ENCODE measurements at regions not wholly inside any gene's neighbourhood (a gene's known extent, or its start where the extent isn't known, plus 50 kb on each side); places are given as distances from the start of the nearest gene placed in this dataset.

DNA sequence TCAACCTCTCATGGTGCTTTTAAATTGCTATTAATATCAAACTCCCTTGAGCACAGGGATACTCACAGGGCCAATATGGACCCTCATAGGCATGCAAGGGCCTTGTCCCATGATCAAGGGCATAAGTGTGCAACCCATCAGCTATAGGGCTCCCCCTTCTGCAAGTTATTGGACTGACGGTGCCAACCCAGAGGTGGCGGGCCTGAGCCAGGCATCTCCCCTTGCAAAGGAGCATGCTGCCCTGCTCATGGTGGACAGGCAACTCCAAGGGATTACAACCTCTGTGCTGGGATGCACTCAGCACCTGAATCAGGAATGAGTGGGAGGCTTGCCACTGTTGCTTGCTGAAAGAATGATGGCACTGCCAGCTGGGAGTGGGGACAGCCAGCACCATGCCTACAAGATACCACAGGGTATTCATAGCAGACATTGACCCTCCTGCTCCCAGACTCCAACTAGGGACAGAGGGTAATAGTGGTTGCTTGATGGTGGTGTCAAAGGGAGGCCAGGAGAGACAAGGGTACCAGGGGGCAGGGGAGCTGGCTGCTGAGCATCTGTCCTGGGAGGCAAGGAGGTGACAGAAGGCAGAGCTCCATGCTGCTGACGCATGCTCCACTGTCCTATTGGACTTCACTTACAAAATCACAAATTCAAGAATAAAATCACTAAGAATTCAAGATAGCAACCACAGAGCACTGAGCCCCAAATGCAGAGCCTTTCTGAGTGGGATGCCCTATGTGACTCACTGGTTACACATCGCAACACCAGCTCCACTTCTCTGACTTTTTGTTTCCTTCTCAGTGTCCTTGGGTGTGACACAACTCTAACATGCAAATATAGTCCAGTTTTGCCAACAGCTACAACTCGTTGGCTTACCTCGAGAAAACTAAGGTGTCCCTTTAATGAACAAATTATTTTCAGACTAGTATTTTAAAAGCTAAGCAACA lies 157.1 kb upstream of the CCDC150 start:
- intact Hi-C loops (cut with micrococcal nuclease) = no loop called here
- Histone ChIP-seq H3K36me3 (replicated peaks in 1 of 2; ENCODE audit: control extremely low read depth in 1 of 2, control insufficient read depth in 1 of 2, extremely low read depth in 1 of 2, insufficient read depth in 2 of 2, low read length in 1 of 2) (no peaks in the 10 kb centered on the region), H3K4me2 (replicated peaks; ENCODE audit: low read depth, low read length, poor library complexity, severe bottlenecking) (no peak overlapping the region), H3K4me3 (ENCODE audit: control extremely low read depth in 1 of 5, extremely low read depth in 1 of 5, insufficient read depth in 1 of 5, low read depth in 2 of 5, low read length in 4 of 5) (no peak overlapping the region), H3K4me1 (ENCODE audit: control insufficient read depth in 2 of 2, insufficient read depth in 2 of 2, low read length in 2 of 2) (no peaks in the 10 kb centered on the region), H3K79me2 (ENCODE audit: control insufficient read depth, insufficient read depth, low read length) (no peaks in the 10 kb centered on the region), H3K9ac (ENCODE audit: low read length) (no peak overlapping the region), H3K27me3 (replicated peaks in 1 of 4; ENCODE audit: control extremely low read depth in 1 of 4, control insufficient read depth in 3 of 4, insufficient read depth in 4 of 4, low read length in 3 of 4) (peaks cover 0 to 14% (median 3%) of the 10 kb centered on the region in 4 experiments), H3K9me3 (ENCODE audit: control extremely low read depth in 1 of 3, control insufficient read depth in 2 of 3, insufficient read depth in 1 of 3, low read length in 2 of 3) (peaks cover 0 to 4% (median 0%) of the 10 kb centered on the region in 3 donors), H3K27ac (ENCODE audit: low read length in 2 of 2) (no peak overlapping the region), H4K20me1 (ENCODE audit: control insufficient read depth, insufficient read depth, low read length, poor library complexity, severe bottlenecking) (no peaks in the 10 kb centered on the region), H2AFZ (ENCODE audit: insufficient read depth, low read depth, low read length, poor library complexity, severe bottlenecking) (no peak overlapping the region)
- WGBS (ENCODE audit: insufficient coverage) = 100% methylated on average over 3 of the region's 6 CpGs
- Mint-ChIP-seq H3K27me3 (peaks cover 30% of the 10 kb centered on the region), H3K27ac (no peak overlapping the region), H3K4me3 (no peak overlapping the region), H3K9me3 (ENCODE audit: insufficient read depth) (no peaks in the 10 kb centered on the region), H3K4me1 (no peaks in the 10 kb centered on the region)
- DNase-seq (no peak), ATAC-seq (ENCODE audit: low read depth) (no peak)
- TF ChIP-seq EZH2 (IDR thresholded peaks at IDR 0.05; ENCODE audit: borderline replicate concordance, insufficient read depth, low read depth, low read length, poor library complexity, severe bottlenecking) (no peak), CTCF (IDR thresholded peaks at IDR 0.05) (no peak)
- POLR2A ChIA-PET = interaction anchor here (0.6 kb wide), 1 partner anchor 30 kb away, joined by 3 read pairs; no protein-coding TSS in a partner anchor
- CTCF ChIA-PET = no interaction called here

DNA sequence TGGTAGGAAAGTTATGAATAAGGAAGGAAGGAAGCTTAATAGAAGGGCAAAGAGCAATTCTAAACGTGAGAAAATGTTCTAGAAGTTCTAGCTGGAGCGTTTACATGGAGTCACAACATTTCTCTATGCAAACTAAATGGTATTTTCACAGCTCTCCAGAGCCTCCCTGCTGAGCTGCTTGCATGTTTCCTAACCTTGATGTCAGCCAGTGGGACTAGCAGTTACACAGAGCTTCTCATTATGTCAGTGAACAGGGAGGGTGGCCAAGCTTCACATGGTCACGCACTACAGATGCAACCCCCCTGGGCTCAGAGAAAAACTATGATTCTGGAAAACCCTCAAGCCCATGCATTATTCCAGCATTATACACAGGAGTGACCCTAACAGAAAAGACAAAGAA lies 153.4 kb upstream of the CCDC150 start:
- no peak for DNase-seq
- peaks cover 30% of the 10 kb centered on the region for H3K27me3 Mint-ChIP-seq
- H3K4me1 ChIP-seq (ENCODE audit: control insufficient read depth in 2 of 2, insufficient read depth in 2 of 2, low read length in 2 of 2) = no peaks in the 10 kb centered on the region

More for the DNA sequence above, 153.4 kb upstream of the CCDC150 start:
- peaks cover 0 to 4% (median 0%) of the 10 kb centered on the region in 3 donors for H3K9me3 ChIP-seq (ENCODE audit: control extremely low read depth in 1 of 3, control insufficient read depth in 2 of 3, insufficient read depth in 1 of 3, low read length in 2 of 3)
- H3K27ac ChIP-seq (ENCODE audit: low read length in 2 of 2) = no peak overlapping the region
- no peaks in the 10 kb centered on the region for H3K36me3 ChIP-seq (replicated peaks in 1 of 2; ENCODE audit: control extremely low read depth in 1 of 2, control insufficient read depth in 1 of 2, extremely low read depth in 1 of 2, insufficient read depth in 2 of 2, low read length in 1 of 2)
- no peak overlapping the region for H3K4me3 ChIP-seq (ENCODE audit: control extremely low read depth in 1 of 5, extremely low read depth in 1 of 5, insufficient read depth in 1 of 5, low read depth in 2 of 5, low read length in 4 of 5)
- H3K4me1 Mint-ChIP-seq = no peaks in the 10 kb centered on the region
- ChIA-PET POLR2A (no interaction called here), CTCF (no interaction called here)
- 80% methylated on average over 1 of the region's 3 CpGs for WGBS (ENCODE audit: insufficient coverage)
- no peak overlapping the region for H3K4me3 Mint-ChIP-seq
- H3K27me3 ChIP-seq (replicated peaks in 1 of 4; ENCODE audit: control extremely low read depth in 1 of 4, control insufficient read depth in 3 of 4, insufficient read depth in 4 of 4, low read length in 3 of 4) = peaks cover 0 to 14% (median 3%) of the 10 kb centered on the region in 4 experiments
- intact Hi-C loops (cut with micrococcal nuclease) = no loop called here
- no peaks in the 10 kb centered on the region for H3K79me2 ChIP-seq (ENCODE audit: control insufficient read depth, insufficient read depth, low read length)
- H4K20me1 ChIP-seq (ENCODE audit: control insufficient read depth, insufficient read depth, low read length, poor library complexity, severe bottlenecking) = no peaks in the 10 kb centered on the region
- no peak for TF ChIP-seq CTCF (IDR thresholded peaks at IDR 0.05)
- TF ChIP-seq EZH2 (IDR thresholded peaks at IDR 0.05; ENCODE audit: borderline replicate concordance, insufficient read depth, low read depth, low read length, poor library complexity, severe bottlenecking) = no peak
- no peak overlapping the region for H2AFZ ChIP-seq (ENCODE audit: insufficient read depth, low read depth, low read length, poor library complexity, severe bottlenecking)
- no peak overlapping the region for H3K9ac ChIP-seq (ENCODE audit: low read length)
- H3K4me2 ChIP-seq (replicated peaks; ENCODE audit: low read depth, low read length, poor library complexity, severe bottlenecking) = no peak overlapping the region
- no peaks in the 10 kb centered on the region for H3K9me3 Mint-ChIP-seq (ENCODE audit: insufficient read depth)
- no peak overlapping the region for H3K27ac Mint-ChIP-seq
- ATAC-seq (ENCODE audit: low read depth) = no peak
